ENCODE measurements at regions not wholly inside any gene's neighbourhood (a gene's known extent, or its start where the extent isn't known, plus 50 kb on each side); places are given as distances from the start of the nearest gene placed in this dataset.
"Not testable (repeated sequence)": the region's sequence is repeated elsewhere in the genome, so short reads cannot be mapped to it uniquely, and the experiment has no call there.

DNA sequence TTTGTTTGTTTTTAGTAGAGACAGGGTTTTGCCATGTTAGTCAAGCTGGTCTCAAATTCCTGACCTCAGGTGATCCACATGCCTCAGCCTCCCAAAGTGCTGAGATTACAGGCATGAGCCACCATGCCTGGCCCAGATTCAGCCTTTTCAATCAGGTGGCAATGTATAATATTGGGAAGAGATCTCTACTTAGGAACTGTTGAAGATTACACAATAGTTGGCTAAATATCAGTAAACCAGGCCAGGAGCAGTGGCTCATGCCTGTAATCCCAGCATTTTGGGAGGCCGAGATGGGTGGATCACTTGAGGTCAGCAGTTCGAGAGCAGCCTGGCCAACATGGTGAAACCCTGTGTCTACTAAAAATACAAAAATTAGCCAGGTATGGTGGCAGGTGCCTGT is 101.1 kb upstream of the LOC128125822 start:
- TF ChIP-seq, protein P1, sequence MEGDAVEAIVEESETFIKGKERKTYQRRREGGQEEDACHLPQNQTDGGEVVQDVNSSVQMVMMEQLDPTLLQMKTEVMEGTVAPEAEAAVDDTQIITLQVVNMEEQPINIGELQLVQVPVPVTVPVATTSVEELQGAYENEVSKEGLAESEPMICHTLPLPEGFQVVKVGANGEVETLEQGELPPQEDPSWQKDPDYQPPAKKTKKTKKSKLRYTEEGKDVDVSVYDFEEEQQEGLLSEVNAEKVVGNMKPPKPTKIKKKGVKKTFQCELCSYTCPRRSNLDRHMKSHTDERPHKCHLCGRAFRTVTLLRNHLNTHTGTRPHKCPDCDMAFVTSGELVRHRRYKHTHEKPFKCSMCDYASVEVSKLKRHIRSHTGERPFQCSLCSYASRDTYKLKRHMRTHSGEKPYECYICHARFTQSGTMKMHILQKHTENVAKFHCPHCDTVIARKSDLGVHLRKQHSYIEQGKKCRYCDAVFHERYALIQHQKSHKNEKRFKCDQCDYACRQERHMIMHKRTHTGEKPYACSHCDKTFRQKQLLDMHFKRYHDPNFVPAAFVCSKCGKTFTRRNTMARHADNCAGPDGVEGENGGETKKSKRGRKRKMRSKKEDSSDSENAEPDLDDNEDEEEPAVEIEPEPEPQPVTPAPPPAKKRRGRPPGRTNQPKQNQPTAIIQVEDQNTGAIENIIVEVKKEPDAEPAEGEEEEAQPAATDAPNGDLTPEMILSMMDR (IDR thresholded peaks at IDR 0.05) = not testable (repeated sequence)
- TF ChIP-seq POLR2AphosphoS5, POLR2A (IDR thresholded peaks at IDR 0.05): not testable (repeated sequence)
